GM23248 (cell line): ENCODE measurements at regions not wholly inside any gene's neighbourhood (a gene's known extent, or its start where the extent isn't known, plus 50 kb on each side); places are given as distances from the start of the nearest gene placed in this dataset.

ENCODE experiments used
- DNase-seq: peaks from one replicate; pipeline ENCODE4 v3.0.0-alpha.2; 2015
- H2AFZ ChIP-seq: fragments of 200-600 bp; sonication (generic); 2 replicates; pipeline ENCODE4 v1.6.1; 2016; ENCODE audit warnings: antibody characterized with exemption
- H3F3A ChIP-seq: fragments of 200-600 bp; sonication (generic); 2 replicates; pipeline ENCODE4 v1.6.1; 2016; ENCODE audit warnings: mild to moderate bottlenecking, antibody characterized with exemption, mixed run types; ENCODE audit not compliant: insufficient read depth
- H3K27ac ChIP-seq: fragments of 200-600 bp; sonication (generic); 2 replicates; pipeline ENCODE4 v1.5.1; 2016; ENCODE audit warnings: mild to moderate bottlenecking
- H3K27me3 ChIP-seq: fragments of 200-600 bp; sonication (generic); replicated peaks from 2 replicates; pipeline ENCODE4 v1.6.1; 2016; ENCODE audit warnings: mild to moderate bottlenecking; ENCODE audit not compliant: insufficient read depth
- H3K36me3 ChIP-seq: fragments of 200-600 bp; sonication (generic); 2 replicates; pipeline ENCODE4 v1.6.1; 2016; ENCODE audit warnings: low read depth, mild to moderate bottlenecking
- H3K4me1 ChIP-seq: fragments of 200-600 bp; sonication (generic); 2 replicates; pipeline ENCODE4 v1.6.1; 2016; ENCODE audit warnings: mild to moderate bottlenecking; ENCODE audit not compliant: insufficient read depth
- H3K4me2 ChIP-seq: fragments of 200-600 bp; sonication (generic); one replicate; pipeline ENCODE4 v1.6.1; 2016; ENCODE audit warnings: mild to moderate bottlenecking; ENCODE audit not compliant: unreplicated experiment
- H3K4me3 ChIP-seq: fragments of 200-600 bp; sonication (generic); 2 replicates; pipeline ENCODE4 v1.5.1; 2016; ENCODE audit warnings: mild to moderate bottlenecking
- H3K79me2 ChIP-seq: fragments of 200-600 bp; sonication (generic); 2 replicates; pipeline ENCODE4 v1.6.1; 2016; ENCODE audit warnings: mild to moderate bottlenecking; ENCODE audit not compliant: insufficient read depth
- H3K9ac ChIP-seq: fragments of 200-600 bp; sonication (generic); 2 replicates; pipeline ENCODE4 v1.6.1; 2016; ENCODE audit warnings: mild to moderate bottlenecking
- H3K9me2 ChIP-seq: fragments of 200-600 bp; sonication (generic); 2 replicates; pipeline ENCODE4 v1.6.1; 2016; ENCODE audit warnings: mixed run types, mild to moderate bottlenecking, moderate library complexity; ENCODE audit not compliant: insufficient read depth
- H3K9me3 ChIP-seq: fragments of 200-600 bp; sonication (generic); one replicate; pipeline ENCODE4 v1.6.1; 2017; ENCODE audit warnings: low read depth
- H4K20me1 ChIP-seq: fragments of 200-600 bp; sonication (generic); 2 replicates; pipeline ENCODE4 v1.6.0; 2016; ENCODE audit not compliant: insufficient read depth
- EZH2 ChIP-seq: fragments of 200-600 bp; sonication (generic); IDR thresholded peaks from 2 replicates; pipeline ENCODE4 v1.6.1; 2018; ENCODE audit warnings: antibody characterized with exemption, mild to moderate bottlenecking; ENCODE audit not compliant: insufficient read depth, poor library complexity, severe bottlenecking
- EZH2phosphoT487 ChIP-seq: fragments of 200-600 bp; sonication (generic); IDR thresholded peaks from 2 replicates; pipeline ENCODE4 v1.6.1; 2018; ENCODE audit warnings: antibody characterized with exemption, moderate library complexity, mild to moderate bottlenecking, low read depth; ENCODE audit not compliant: insufficient read depth
- WGBS, 2 experiments: methylation state at CpG; one replicate each; pipeline ENCODE4 v1.1.6; 2015 to 2017; ENCODE audit warnings: low lambda C conversion rate in 2 of 2, low coverage in 1 of 2; ENCODE audit errors: missing lambda C conversion rate in 2 of 2; 5-methylcytosine and 5-hydroxymethylcytosine counted together
- in situ Hi-C: fragments of 300-500 bp; cut with MboI; formaldehyde crosslinking; loops from 2 replicates; pipeline ENCODE4 v1.15.0; 2020

DNA sequence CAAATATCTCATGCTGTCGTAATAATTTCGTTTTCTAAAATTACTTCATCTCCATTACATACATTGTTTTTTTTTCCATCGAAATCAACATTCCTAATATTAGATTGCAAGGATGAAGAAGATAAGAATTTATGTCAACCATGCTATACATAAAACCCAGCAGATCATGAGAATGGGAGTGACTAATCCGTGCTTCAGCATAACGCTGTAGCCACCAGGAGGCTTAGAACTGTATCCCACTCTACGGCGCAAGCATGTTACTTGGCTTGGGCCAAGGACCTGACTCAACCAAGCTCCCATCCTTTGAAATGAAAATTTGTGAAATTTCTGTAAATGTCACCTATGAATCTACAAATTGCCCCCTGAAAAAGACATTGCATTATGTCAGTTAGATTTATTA, 392.5 kb downstream of the FIGN start:
- no peak for TF ChIP-seq EZH2phosphoT487
- no peak for TF ChIP-seq EZH2
- in situ Hi-C loops: loop anchor here (10.0 to 25.0 kb wide), 2 partner anchors 149 to 719 kb away; no protein-coding TSS in a partner anchor
- H2AFZ ChIP-seq: no peak overlapping the region
- H4K20me1 ChIP-seq: no peaks in the 10 kb centered on the region
- H3K9ac ChIP-seq: no peak overlapping the region
- H3K27me3 ChIP-seq: no peaks in the 10 kb centered on the region
- H3K9me3 ChIP-seq: no peaks in the 10 kb centered on the region
- no peaks in the 10 kb centered on the region for H3F3A ChIP-seq
- no peak overlapping the region for H3K27ac ChIP-seq
- H3K4me3 ChIP-seq: no peak overlapping the region
- H3K79me2 ChIP-seq: no peaks in the 10 kb centered on the region
- no peaks in the 10 kb centered on the region for H3K36me3 ChIP-seq
- DNase-seq: no peak
- H3K4me2 ChIP-seq: no peak overlapping the region
- WGBS, 2 experiments: 97 to 98% methylated on average over 7 of the region's 7 CpGs
- no peaks in the 10 kb centered on the region for H3K9me2 ChIP-seq
- peaks cover 3% of the 10 kb centered on the region; the same call in 1 of the 2 replicates for H3K4me1 ChIP-seq

DNA sequence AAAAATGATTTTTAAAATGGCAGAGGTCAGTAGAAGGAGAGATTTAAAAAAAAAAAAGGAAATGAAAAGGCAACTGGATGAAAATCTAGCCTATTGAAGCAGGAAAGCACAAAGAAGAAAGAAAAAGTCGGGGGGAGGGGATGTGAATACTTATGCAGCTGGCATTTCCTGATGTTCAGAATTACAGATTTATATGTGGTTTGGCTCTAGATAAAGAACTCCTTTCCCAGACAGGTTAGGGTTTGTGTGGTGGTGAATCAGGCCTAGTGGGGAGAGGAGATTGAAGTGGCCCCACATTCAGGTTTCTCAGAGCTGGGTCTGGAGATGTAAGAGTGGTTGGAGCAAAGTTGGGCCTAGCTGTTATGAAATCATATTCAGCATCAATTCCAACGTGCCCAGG, 394.4 kb downstream of the FIGN start:
- no peaks in the 10 kb centered on the region for H3K9me3 ChIP-seq
- H3K4me2 ChIP-seq: no peak overlapping the region
- H3K27ac ChIP-seq: no peak overlapping the region
- no peak overlapping the region for H3K4me3 ChIP-seq
- no peaks in the 10 kb centered on the region for H3K27me3 ChIP-seq
- peaks cover 3% of the 10 kb centered on the region; the same call in 1 of the 2 replicates for H3K4me1 ChIP-seq
- H3F3A ChIP-seq: no peaks in the 10 kb centered on the region
- no peaks in the 10 kb centered on the region for H4K20me1 ChIP-seq
- H2AFZ ChIP-seq: no peak overlapping the region
- peak; percentile 12 for DNase-seq
- WGBS, 2 experiments: 69 to 70% methylated on average over 2 of the region's 2 CpGs
- H3K79me2 ChIP-seq: no peaks in the 10 kb centered on the region
- in situ Hi-C loops: loop anchor here (10.0 to 25.0 kb wide), 2 partner anchors 147 to 721 kb away; no protein-coding TSS in a partner anchor
- TF ChIP-seq EZH2 (no peak), EZH2phosphoT487 (no peak)
- H3K36me3 ChIP-seq: no peaks in the 10 kb centered on the region
- no peak overlapping the region for H3K9ac ChIP-seq
- H3K9me2 ChIP-seq: no peaks in the 10 kb centered on the region

DNA sequence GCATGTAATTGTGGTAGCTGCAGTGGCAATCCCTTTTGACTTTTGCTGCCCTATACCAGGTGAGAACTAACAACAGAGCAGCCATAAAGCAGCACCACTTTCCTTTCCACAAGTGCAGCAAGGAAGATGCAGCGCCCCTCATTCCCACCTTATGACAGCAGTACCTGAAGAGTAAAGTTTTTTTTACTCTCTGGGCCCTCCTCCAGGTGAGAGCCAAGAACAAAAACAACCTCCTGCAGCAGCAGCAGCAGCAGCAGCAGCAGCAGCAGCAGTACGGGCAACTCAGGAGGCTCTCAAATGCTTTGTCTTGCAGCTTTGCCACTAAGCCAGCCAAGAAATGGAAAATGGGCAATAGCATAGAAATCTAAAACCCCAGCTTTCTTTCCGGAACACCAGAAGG, 397.5 kb downstream of the FIGN start:
- no peaks in the 10 kb centered on the region for H3K9me2 ChIP-seq
- H3K36me3 ChIP-seq: no peaks in the 10 kb centered on the region
- H3K4me1 ChIP-seq: peaks cover 3% of the 10 kb centered on the region; the same call in 1 of the 2 replicates
- 89 to 91% methylated on average over 3 of the region's 3 CpGs for WGBS, 2 experiments
- H3K9ac ChIP-seq: no peak overlapping the region
- H3K9me3 ChIP-seq: no peaks in the 10 kb centered on the region
- H3K27ac ChIP-seq: no peak overlapping the region
- H2AFZ ChIP-seq: no peak overlapping the region
- H3F3A ChIP-seq: no peaks in the 10 kb centered on the region
- no peak for DNase-seq
- no peaks in the 10 kb centered on the region for H4K20me1 ChIP-seq
- in situ Hi-C loops: loop anchor here (25.0 kb wide), 1 partner anchor 724 kb away; no protein-coding TSS in a partner anchor
- H3K27me3 ChIP-seq: no peaks in the 10 kb centered on the region
- no peak overlapping the region for H3K4me3 ChIP-seq
- TF ChIP-seq EZH2phosphoT487: no peak
- TF ChIP-seq EZH2: no peak
- no peak overlapping the region for H3K4me2 ChIP-seq
- no peaks in the 10 kb centered on the region for H3K79me2 ChIP-seq

DNA sequence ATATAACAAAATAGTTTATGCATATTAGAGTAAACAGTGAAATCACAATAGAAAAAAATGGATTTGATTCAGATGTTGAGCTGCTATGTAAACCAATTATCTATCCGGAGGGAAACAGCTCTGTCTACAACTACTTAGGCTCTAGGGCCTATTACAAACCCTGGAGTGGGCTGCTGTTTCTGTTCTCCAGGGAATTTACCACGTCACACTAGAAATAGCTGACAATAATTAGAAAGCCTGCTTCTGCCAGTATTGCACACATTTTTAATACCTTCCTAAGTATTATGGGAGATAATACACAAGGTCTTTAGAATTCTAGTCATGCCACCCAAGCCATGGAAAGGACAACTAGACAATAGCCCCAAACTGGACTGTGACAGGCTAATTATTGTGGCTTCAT, 411.1 kb downstream of the FIGN start:
- DNase-seq: no peak
- no peaks in the 10 kb centered on the region for H3K79me2 ChIP-seq
- no peak overlapping the region for H3K9ac ChIP-seq
- H3K9me2 ChIP-seq: no peaks in the 10 kb centered on the region
- no peaks in the 10 kb centered on the region for H3K36me3 ChIP-seq
- TF ChIP-seq EZH2 (no peak), EZH2phosphoT487 (no peak)
- H4K20me1 ChIP-seq: no peaks in the 10 kb centered on the region
- no peaks in the 10 kb centered on the region for H3K27me3 ChIP-seq
- no peak overlapping the region for H3K27ac ChIP-seq
- H3K4me2 ChIP-seq: no peak overlapping the region
- H2AFZ ChIP-seq: no peak overlapping the region
- 69 to 75% methylated on average over 2 of the region's 2 CpGs for WGBS, 2 experiments
- no peak overlapping the region for H3K4me3 ChIP-seq
- no peaks in the 10 kb centered on the region for H3K9me3 ChIP-seq
- no peaks in the 10 kb centered on the region for H3F3A ChIP-seq
- in situ Hi-C loops: loop anchor here (25.0 kb wide), 1 partner anchor 738 kb away; no protein-coding TSS in a partner anchor
- H3K4me1 ChIP-seq: no peaks in the 10 kb centered on the region

DNA sequence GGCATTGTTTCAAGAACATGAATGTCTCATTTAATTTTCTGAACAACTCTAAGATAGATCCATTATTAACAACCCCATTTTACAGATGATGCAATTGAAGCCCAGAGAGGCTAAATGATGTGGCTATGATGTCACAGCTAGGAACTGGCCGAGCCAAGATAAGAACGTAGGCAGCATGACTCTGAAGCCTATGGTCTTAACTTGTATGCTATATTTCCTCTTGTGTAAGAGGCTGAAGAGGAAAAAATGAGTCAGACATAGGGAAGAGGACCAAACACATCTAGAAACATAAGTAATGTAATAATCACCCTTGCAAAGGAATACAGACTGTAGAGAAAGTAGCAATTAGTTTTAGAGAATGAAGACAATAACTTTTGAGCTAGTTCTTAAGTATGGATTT, 416.8 kb downstream of the FIGN start:
- Histone ChIP-seq H3K27me3 (no peaks in the 10 kb centered on the region), H3K27ac (no peak overlapping the region), H2AFZ (no peak overlapping the region), H3K9ac (no peak overlapping the region), H3K4me1 (no peaks in the 10 kb centered on the region), H3F3A (no peaks in the 10 kb centered on the region), H3K4me2 (no peak overlapping the region), H3K9me3 (no peaks in the 10 kb centered on the region), H3K4me3 (no peak overlapping the region), H4K20me1 (no peaks in the 10 kb centered on the region), H3K36me3 (no peaks in the 10 kb centered on the region), H3K9me2 (no peaks in the 10 kb centered on the region), H3K79me2 (no peaks in the 10 kb centered on the region)
- TF ChIP-seq EZH2phosphoT487 (no peak), EZH2 (no peak)
- WGBS, 2 experiments: 46 to 63% methylated on average over 2 of the region's 2 CpGs
- peak; percentile 51 for DNase-seq
- in situ Hi-C loops: no loop called here
